ENCODE measurements at regions not wholly inside any gene's neighbourhood (a gene's known extent, or its start where the extent isn't known, plus 50 kb on each side); places are given as distances from the start of the nearest gene placed in this dataset.

GRCh38 chr20:58017231-58017969 is 211.1 kb downstream of the ANKRD60 start:
- intact Hi-C loops (cut with micrococcal nuclease) = loop anchor here (2.0 to 5.0 kb wide), 4 partner anchors 27 to 320 kb away; no protein-coding TSS in a partner anchor
- BruUV-seq (replicated peaks) = TSS peak; percentile 71
- H3K4me2 ChIP-seq (ENCODE audit: low read length) = peak overlapping the region; percentile 73

GRCh38 chr20:58016779-58017178 is 211.7 kb downstream of the ANKRD60 start:
- Histone ChIP-seq H2AFZ (ENCODE audit: low read length) (no peak overlapping the region), H3K4me1 (ENCODE audit: insufficient read depth, low read length) (peaks cover 58% of the 10 kb centered on the region), H3K9me3 (ENCODE audit: low read length) (no peaks in the 10 kb centered on the region), H3K9ac (ENCODE audit: low read length) (peak overlapping the region; percentile 81), H3F3A (ENCODE audit: low read length, unreplicated experiment) (peaks cover 6% of the 10 kb centered on the region), H3K36me3 (ENCODE audit: low read depth, low read length) (no peaks in the 10 kb centered on the region), H3K4me3 (ENCODE audit: low read length) (0 out of 2 replicates have a peak overlapping the region, but pooled peaks have one; percentile 2), H3K79me2 (ENCODE audit: low read length) (no peaks in the 10 kb centered on the region), H3K27me3 (ENCODE audit: low read length) (no peaks in the 10 kb centered on the region), H3K9me2 (replicated peaks; ENCODE audit: low read length) (no peaks in the 10 kb centered on the region), H3K4me2 (ENCODE audit: low read length) (peak overlapping the region; percentile 73), H3K27ac (ENCODE audit: low read length) (peak overlapping the region; percentile 97), H4K20me1 (ENCODE audit: low read length) (no peaks in the 10 kb centered on the region)
- ATAC-seq = no peak
- BruUV-seq (replicated peaks) = TSS peak; percentile 57
- ChIA-PET POLR2A (ENCODE audit: unreplicated experiment) (no interaction called here), CTCF (no interaction called here)
- TF ChIP-seq EZH2phosphoT487 (IDR thresholded peaks at IDR 0.05; ENCODE audit: borderline replicate concordance, low read length) (no peak), CTCF (conservative IDR thresholded peaks at IDR 0.05; ENCODE audit: low read depth, low read length) (no peak), EZH2 (IDR thresholded peaks at IDR 0.05; ENCODE audit: low read length, unreplicated experiment) (no peak)
- DNase-seq = no peak
- intact Hi-C loops (cut with micrococcal nuclease) = loop anchor here (2.0 to 5.0 kb wide), 4 partner anchors 26 to 319 kb away; no protein-coding TSS in a partner anchor

More at GRCh38 chr20:58017231-58017969, 211.1 kb downstream of the ANKRD60 start:
- Histone ChIP-seq H3K9me2 (replicated peaks; ENCODE audit: low read length) (no peaks in the 10 kb centered on the region), H4K20me1 (ENCODE audit: low read length) (no peaks in the 10 kb centered on the region), H3K4me1 (ENCODE audit: insufficient read depth, low read length) (peaks cover 58% of the 10 kb centered on the region), H3K79me2 (ENCODE audit: low read length) (no peaks in the 10 kb centered on the region), H3K27me3 (ENCODE audit: low read length) (no peaks in the 10 kb centered on the region), H3K4me3 (ENCODE audit: low read length) (peak overlapping the region; percentile 42; the same call in 1 of the 2 replicates), H3K27ac (ENCODE audit: low read length) (peak overlapping the region; percentile 97), H3K9me3 (ENCODE audit: low read length) (no peaks in the 10 kb centered on the region), H3F3A (ENCODE audit: low read length, unreplicated experiment) (peaks cover 6% of the 10 kb centered on the region), H2AFZ (ENCODE audit: low read length) (peak overlapping the region; percentile 51), H3K36me3 (ENCODE audit: low read depth, low read length) (no peaks in the 10 kb centered on the region), H3K9ac (ENCODE audit: low read length) (peak overlapping the region; percentile 81)
- DNase-seq (peak; percentile 98), ATAC-seq (peak; percentile 88)
- POLR2A ChIA-PET (ENCODE audit: unreplicated experiment) = no interaction called here
- CTCF ChIA-PET = no interaction called here
- no peak for TF ChIP-seq CTCF (conservative IDR thresholded peaks at IDR 0.05; ENCODE audit: low read depth, low read length)
- no peak for TF ChIP-seq EZH2 (IDR thresholded peaks at IDR 0.05; ENCODE audit: low read length, unreplicated experiment)
- no peak for TF ChIP-seq EZH2phosphoT487 (IDR thresholded peaks at IDR 0.05; ENCODE audit: borderline replicate concordance, low read length)
